ENCODE measurements at regions not wholly inside any gene's neighbourhood (a gene's known extent, or its start where the extent isn't known, plus 50 kb on each side); places are given as distances from the start of the nearest gene placed in this dataset.

GRCh38 chr6:21802175-21802822 lies 208.7 kb downstream of the SOX4 start:
- no peak for TF ChIP-seq CTCF (IDR thresholded peaks at IDR 0.05; ENCODE audit: borderline replicate concordance, extremely low read depth, low read length, poor library complexity, severe bottlenecking)
- no peak for TF ChIP-seq EZH2 (IDR thresholded peaks at IDR 0.05; ENCODE audit: borderline replicate concordance, low read depth, low read length, severe bottlenecking)
